HG02973 (cell line): ENCODE measurements at regions not wholly inside any gene's neighbourhood (a gene's known extent, or its start where the extent isn't known, plus 50 kb on each side); places are given as distances from the start of the nearest gene placed in this dataset.
A peak's percentile ranks its signal among the peaks of the same experiment; 100 is the strongest.
"Not testable (repeated sequence)": the region's sequence is repeated elsewhere in the genome, so short reads cannot be mapped to it uniquely, and the experiment has no call there.

Experiments
- ATAC-seq: cut with Tn5 transposase; IDR thresholded peaks from one replicate; pipeline ENCODE4 v1.9.1; 2021; ENCODE audit warnings: moderate library complexity; ENCODE audit not compliant: unreplicated experiment

- ATAC-seq: no peak
These were observed 110.2 kb upstream of the UMPS start for GRCh38 chr3:124619887-124620599.

- peak; percentile 43 for ATAC-seq
These were observed 109.6 kb upstream of the UMPS start for GRCh38 chr3:124620600-124621063.

GRCh38 chr3:124621498-124621897, 108.8 kb upstream of the UMPS start:
- ATAC-seq: no peak

DNA sequence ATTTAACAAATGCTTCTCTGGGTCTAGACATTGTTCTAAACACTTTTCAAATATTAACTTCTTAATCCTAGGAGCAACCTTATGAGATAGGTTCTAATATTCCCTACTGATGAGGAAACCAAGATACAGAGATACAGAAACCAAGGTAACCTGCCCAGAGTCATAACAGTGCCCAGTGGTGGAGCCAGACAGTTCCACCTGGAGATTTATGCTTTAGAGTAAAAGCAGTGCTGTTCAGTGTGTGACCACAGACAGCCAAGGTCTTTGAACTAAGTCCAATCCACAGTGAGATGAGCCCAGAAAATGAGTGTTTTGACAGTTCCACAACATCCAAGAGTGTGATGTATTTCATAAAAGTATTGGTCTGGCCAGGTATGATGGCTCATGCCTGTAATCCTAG, 105.2 kb upstream of the UMPS start:
- ATAC-seq: no peak

- no peak for ATAC-seq
These were observed 102.7 kb upstream of the UMPS start for GRCh38 chr3:124627501-124627908.

DNA sequence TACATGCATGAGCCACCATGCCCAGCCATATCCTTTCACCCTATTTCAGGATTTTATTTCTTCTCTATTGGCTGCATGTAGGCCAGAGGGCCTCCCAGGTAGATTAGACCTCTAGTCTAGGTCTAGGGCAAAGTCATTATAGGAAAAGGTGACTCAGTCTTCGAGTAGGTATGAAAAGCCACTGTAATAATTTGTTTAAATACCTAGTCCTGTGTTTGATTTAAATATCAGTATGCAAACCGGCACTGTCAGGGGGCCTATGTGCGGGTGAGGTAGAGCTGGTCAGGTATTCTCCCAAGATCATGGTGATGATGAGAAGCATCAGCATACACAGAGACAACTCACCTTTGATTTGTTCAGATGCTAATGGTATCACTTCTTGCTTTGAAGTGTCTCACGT, 101.4 kb upstream of the UMPS start:
- ATAC-seq: no peak

- ATAC-seq: no peak
These were observed 100.8 kb upstream of the UMPS start for GRCh38 chr3:124629497-124629896.

- no peak for ATAC-seq
These were observed 99.3 kb upstream of the UMPS start for GRCh38 chr3:124630960-124631359.

- no peak for ATAC-seq
These were observed 98.5 kb upstream of the UMPS start for GRCh38 chr3:124631727-124632126.

DNA sequence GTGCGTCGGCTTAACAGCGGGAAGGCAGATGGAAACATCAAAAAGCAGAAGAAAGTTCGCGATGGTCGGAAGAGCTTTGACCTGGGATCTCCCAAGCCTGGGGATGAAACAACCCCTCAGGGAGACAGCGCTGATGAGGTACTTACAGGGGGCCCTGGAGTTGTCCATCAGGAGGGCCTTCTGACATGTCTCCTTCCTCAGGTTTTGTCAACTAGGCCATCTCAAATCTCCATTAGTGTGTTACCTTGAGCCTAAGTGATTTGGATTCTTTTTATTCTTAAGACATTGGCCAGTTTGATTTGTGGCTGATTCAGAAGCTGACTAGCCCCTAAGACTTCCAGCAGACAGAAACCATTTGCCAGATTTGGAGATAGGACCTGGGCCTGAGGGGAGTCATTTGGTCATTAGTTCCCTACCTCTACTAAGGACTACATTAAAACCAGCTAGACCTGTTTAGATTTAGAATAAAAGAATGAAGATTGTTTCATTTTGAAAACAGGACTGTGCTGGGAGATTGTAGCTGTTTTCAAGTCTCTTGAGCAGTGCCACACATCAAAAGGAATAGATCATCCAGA, 97.6 kb upstream of the UMPS start:
- ATAC-seq: no peak

- no peak for ATAC-seq
These were observed 96.7 kb upstream of the UMPS start for GRCh38 chr3:124633524-124633923.

GRCh38 chr3:124634210-124635168, 95.8 kb upstream of the UMPS start:
- ATAC-seq: no peak

DNA sequence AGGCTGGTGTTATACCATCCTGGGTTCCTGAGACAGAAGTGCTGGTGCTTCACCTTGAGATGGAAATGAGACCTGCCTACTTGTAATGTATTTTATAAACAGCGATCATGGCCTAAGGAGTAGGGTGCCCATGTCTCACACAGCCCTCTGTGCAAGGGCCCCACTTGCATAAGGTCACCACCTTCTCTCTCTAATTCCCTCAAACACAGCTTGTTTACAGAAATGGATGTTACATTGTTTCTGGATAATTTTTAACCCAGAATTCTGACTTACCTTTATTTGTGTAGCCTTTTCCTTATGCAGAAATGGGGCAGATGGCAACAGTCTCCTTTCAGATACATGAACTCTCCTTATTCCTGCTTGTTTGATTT, 95.1 kb upstream of the UMPS start:
- no peak for ATAC-seq

GRCh38 chr3:124636101-124636862, 94.0 kb upstream of the UMPS start:
- ATAC-seq: no peak

- ATAC-seq: no peak
These were observed 93.4 kb upstream of the UMPS start for GRCh38 chr3:124636863-124637296.

GRCh38 chr3:124639406-124640237, 90.6 kb upstream of the UMPS start:
- peak; percentile 57 for ATAC-seq

DNA sequence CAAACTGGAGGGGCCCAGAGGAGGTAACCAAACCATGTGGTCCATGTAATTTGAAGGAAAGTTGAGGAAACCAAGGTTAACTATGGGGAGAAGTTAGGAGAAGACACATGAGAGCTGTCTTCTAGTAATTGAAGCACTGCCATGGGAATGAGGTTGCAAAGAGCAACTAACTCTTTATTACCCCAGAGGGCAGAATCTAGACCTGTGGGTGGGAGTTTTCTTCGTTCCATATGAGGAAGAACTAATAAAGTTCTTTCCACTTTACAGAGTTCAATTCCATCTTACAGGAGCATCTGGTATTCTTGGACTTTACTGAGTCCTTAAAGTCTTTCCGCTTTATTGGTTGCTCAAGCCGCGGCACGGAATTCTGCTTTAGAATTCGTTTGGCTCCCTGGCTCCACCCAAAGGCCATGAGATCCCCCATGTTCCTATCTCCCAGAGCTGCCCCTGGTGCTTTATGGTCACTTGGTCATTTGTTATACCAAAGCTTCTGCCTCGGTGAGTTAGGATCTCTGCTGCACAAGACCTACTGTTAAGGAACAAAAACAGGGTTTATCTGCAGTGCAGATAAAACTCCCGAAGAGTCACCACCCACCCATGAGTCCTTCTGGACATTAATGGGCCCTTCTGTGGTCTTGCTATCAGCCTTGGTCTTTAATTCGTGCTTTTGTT, 89.5 kb upstream of the UMPS start:
- no peak for ATAC-seq

DNA sequence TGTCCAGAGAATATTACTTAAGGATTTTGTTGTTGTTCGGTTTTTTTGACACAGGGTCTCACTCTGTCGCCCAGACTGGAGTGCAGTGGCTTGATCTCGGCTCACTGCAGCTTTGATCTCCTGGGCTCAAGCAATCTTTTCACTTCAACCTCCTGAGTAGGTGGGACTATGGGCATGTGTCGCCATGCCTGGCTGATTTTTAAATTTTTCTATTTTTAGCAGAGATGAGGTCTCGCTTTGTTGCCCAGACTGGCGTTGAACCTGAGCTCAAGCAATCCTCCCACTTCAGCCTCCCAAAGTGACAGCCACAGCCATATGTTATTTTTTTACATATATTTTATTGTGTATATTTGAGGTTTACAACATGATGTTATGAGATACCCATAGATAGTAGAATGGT, 86.8 kb upstream of the UMPS start:
- ATAC-seq: no peak

- ATAC-seq: not testable (repeated sequence)
These were observed 84.1 kb upstream of the UMPS start for GRCh38 chr3:124646186-124646585.
